ENCODE measurements at regions not wholly inside any gene's neighbourhood (a gene's known extent, or its start where the extent isn't known, plus 50 kb on each side); places are given as distances from the start of the nearest gene placed in this dataset.

- 50% methylated on average over 9 of the region's 9 CpGs; no CpG with 5 or more reads in 1 of the 2 experiments for WGBS, 2 experiments (ENCODE audit: extremely low coverage in 1 of 2, insufficient coverage in 1 of 2, insufficient read length in 1 of 2, insufficient replicate concordance in 2 of 2, low coverage in 1 of 2, low lambda C conversion rate in 2 of 2, missing lambda C conversion rate in 1 of 2)
- H3K56ac ChIP-seq (replicated peaks; ENCODE audit: insufficient read length, low read depth, low read length) = no peak overlapping the region
- H3K4me1 ChIP-seq (replicated peaks in 1 of 4; ENCODE audit: control insufficient read depth in 3 of 4, insufficient read depth in 4 of 4, low read length in 3 of 4) = peaks cover 0 to 13% (median 1%) of the 10 kb centered on the region in 4 experiments; a peak in 3 of 7 replicates
- ChIA-PET CTCF (ENCODE audit: partially characterized antibody) (interaction anchor here (0.7 to 5.6 kb wide), 24 partner anchors 9 to 642 kb away, joined by 3 to 44 read pairs (median 4); no protein-coding TSS in a partner anchor), POLR2A (ENCODE audit: partially characterized antibody) (interaction anchor here (1.4 kb wide), 1 partner anchor 345 kb away, joined by 4 read pairs; no protein-coding TSS in a partner anchor)
- H2AFZ ChIP-seq (ENCODE audit: low read length) = no peak overlapping the region
- no peak overlapping the region for H3K18ac ChIP-seq (ENCODE audit: extremely low read depth, low read length)
- no peak overlapping the region for H2BK20ac ChIP-seq (ENCODE audit: low read length)
- H3K27me3 ChIP-seq (replicated peaks in 1 of 4; ENCODE audit: control insufficient read depth in 3 of 4, extremely low read depth in 1 of 4, insufficient read depth in 3 of 4, low read length in 3 of 4) = peaks cover 0 to 9% (median 2%) of the 10 kb centered on the region in 4 experiments; a peak in 4 of 7 replicates
- H3K36me3 ChIP-seq (ENCODE audit: control insufficient read depth in 2 of 4, insufficient read depth in 4 of 4, low read length in 3 of 4) = no peaks in the 10 kb centered on the region
- H4K91ac ChIP-seq (replicated peaks; ENCODE audit: insufficient read length, low read length) = no peak overlapping the region
- no peaks in the 10 kb centered on the region; the same call in 1 of the 2 replicates for H3K23me2 ChIP-seq (ENCODE audit: low read depth, low read length)
- H4K5ac ChIP-seq (ENCODE audit: insufficient read length, low read depth, low read length) = no peak overlapping the region
- H3K9ac ChIP-seq (replicated peaks in 1 of 4; ENCODE audit: extremely low read depth in 1 of 4, low read depth in 3 of 4, low read length in 3 of 4) = no peak overlapping the region
- no peaks in the 10 kb centered on the region for H4K20me1 ChIP-seq (replicated peaks in 1 of 2; ENCODE audit: control insufficient read depth in 1 of 2, insufficient read depth in 2 of 2, low read length in 2 of 2)
- no peaks in the 10 kb centered on the region for H3K79me2 ChIP-seq (ENCODE audit: control insufficient read depth in 1 of 2, insufficient read depth in 2 of 2, low read length in 2 of 2)
- no peak overlapping the region for H3K27ac ChIP-seq (ENCODE audit: low read depth, low read length)
- H3K14ac ChIP-seq (ENCODE audit: insufficient read length) = no peak overlapping the region
- H2BK15ac ChIP-seq (ENCODE audit: low read length) = no peak overlapping the region
- no peak overlapping the region for H3K4ac ChIP-seq (replicated peaks; ENCODE audit: insufficient read length, low read depth, low read length)
- H2BK5ac ChIP-seq (ENCODE audit: low read depth, low read length) = no peak overlapping the region
- H3K4me3 ChIP-seq (ENCODE audit: extremely low read depth in 1 of 4, insufficient read depth in 2 of 4, low read depth in 3 of 4, low read length in 4 of 4) = peak overlapping the region in 2 of 4 experiments; percentile 51 to 58; a peak in 4 of 8 replicates
- H3K79me1 ChIP-seq (ENCODE audit: low read depth, low read length) = no peaks in the 10 kb centered on the region
- TF ChIP-seq ASH2L (IDR thresholded peaks at IDR 0.05; ENCODE audit: low read length) = peak; percentile 1
- no peak for TF ChIP-seq SAP30 (IDR thresholded peaks at IDR 0.05; ENCODE audit: insufficient read depth, insufficient replicate concordance, low read length)
- DNase-seq (ENCODE audit: low read depth in 1 of 2, low spot score in 2 of 2) = no peak
- FAIRE-seq = peak; percentile 62
- no peak overlapping the region for H2AK5ac ChIP-seq (ENCODE audit: low read depth, low read length)
- no peak overlapping the region for H2BK120ac ChIP-seq (replicated peaks; ENCODE audit: low read depth, low read length)
- peak overlapping the region in 1 of 2 experiments; percentile 62 for H3K4me2 ChIP-seq (ENCODE audit: insufficient read depth in 1 of 2, low read depth in 2 of 2, low read length in 2 of 2)
- no peaks in the 10 kb centered on the region for H3K9me3 ChIP-seq (ENCODE audit: insufficient read depth in 2 of 2, low read depth in 1 of 2, low read length in 1 of 2)
- H3K23ac ChIP-seq (ENCODE audit: insufficient read length) = no peak overlapping the region
- no peak overlapping the region for H2BK12ac ChIP-seq (ENCODE audit: low read depth, low read length)
- H4K8ac ChIP-seq (ENCODE audit: extremely low read depth, insufficient read depth, low read length) = no peak overlapping the region
These were observed 192.1 kb downstream of the KATNAL1 start for GRCh38 chr13:30115257-30115600.
